CD14-positive monocyte (primary cell): ENCODE measurements at regions not wholly inside any gene's neighbourhood (a gene's known extent, or its start where the extent isn't known, plus 50 kb on each side); places are given as distances from the start of the nearest gene placed in this dataset.

Experiments used
- DNase-seq, 3 donors: peaks; one replicate each; pipeline ENCODE4 v3.0.0-alpha.2; 2011 to 2022
- H2AFZ ChIP-seq: 2 replicates; pipeline ENCODE4 v1.6.0; 2012; ENCODE audit warnings: mild to moderate bottlenecking, low read depth, low read length, inconsistent platforms; ENCODE audit not compliant: insufficient read depth, poor library complexity, severe bottlenecking
- H3K27ac ChIP-seq, 2 donors: 1 replicate in 1 of 2; 2 replicates in 1 of 2; pipeline ENCODE4 v1.5.1; 2012 to 2013; ENCODE audit warnings: low read length in 2 of 2, control low read depth in 1 of 2, inconsistent platforms in 1 of 2, low read depth in 1 of 2, mild to moderate bottlenecking in 1 of 2
- H3K27me3 ChIP-seq, 2 donors: one replicate each; pipeline versions ENCODE4 v1.6.0 to v1.6.1; 2011 to 2013; ENCODE audit warnings: low read length in 2 of 2; ENCODE audit not compliant: control insufficient read depth in 2 of 2, insufficient read depth in 2 of 2
- H3K36me3 ChIP-seq, 2 donors: replicated peaks in 1 of 2; 1 replicate in 1 of 2; 2 replicates in 1 of 2; pipeline versions ENCODE4 v1.5.1 to v1.6.1; 2012 to 2013; ENCODE audit warnings: low read length in 2 of 2, control low read depth in 1 of 2, inconsistent platforms in 1 of 2, mild to moderate bottlenecking in 1 of 2; ENCODE audit not compliant: insufficient read depth in 2 of 2, control insufficient read depth in 1 of 2
- H3K4me1 ChIP-seq, 2 donors: 1 replicate in 1 of 2; 2 replicates in 1 of 2; pipeline versions ENCODE4 v1.5.1 to v1.6.1; 2012 to 2013; ENCODE audit warnings: low read length in 2 of 2, control low read depth in 1 of 2, inconsistent platforms in 1 of 2, mild to moderate bottlenecking in 1 of 2, moderate library complexity in 1 of 2; ENCODE audit not compliant: insufficient read depth in 2 of 2, control insufficient read depth in 1 of 2
- H3K4me2 ChIP-seq: replicated peaks from 2 replicates; pipeline ENCODE3; 2012; ENCODE audit warnings: low read length, moderate library complexity, mild to moderate bottlenecking; ENCODE audit not compliant: poor library complexity, severe bottlenecking; ENCODE audit errors: extremely low read depth
- H3K4me3 ChIP-seq, 3 experiments: fragments of 200-600 bp in 1 of 3; sonication (generic) in 1 of 3; replicated peaks in 1 of 3; 1 replicate in 2 of 3; 2 replicates in 1 of 3; pipeline ENCODE4 v1.5.1; 2011 to 2013; ENCODE audit warnings: low read length in 3 of 3, mild to moderate bottlenecking in 3 of 3, control low read depth in 2 of 3, low read depth in 2 of 3, inconsistent platforms in 1 of 3, moderate library complexity in 1 of 3
- H3K79me2 ChIP-seq: 2 replicates; pipeline ENCODE4 v1.6.0; 2012; ENCODE audit warnings: mild to moderate bottlenecking, control low read depth, inconsistent platforms, low read length, moderate library complexity; ENCODE audit not compliant: insufficient read depth
- H3K9ac ChIP-seq: 2 replicates; pipeline ENCODE4 v1.6.0; 2017; ENCODE audit warnings: low read length, mild to moderate bottlenecking; ENCODE audit not compliant: insufficient read depth, poor library complexity, severe bottlenecking
- H3K9me3 ChIP-seq, 2 donors: replicated peaks in 1 of 2; 1 replicate in 1 of 2; 2 replicates in 1 of 2; pipeline versions ENCODE4 v1.5.1 to v1.6.1; 2012 to 2013; ENCODE audit warnings: low read length in 2 of 2, control low read depth in 1 of 2; ENCODE audit not compliant: control insufficient read depth in 1 of 2, insufficient read depth in 1 of 2
- H4K20me1 ChIP-seq: 2 replicates; pipeline ENCODE4 v1.6.0; 2012; ENCODE audit warnings: mild to moderate bottlenecking, low read length, control low read depth, moderate library complexity; ENCODE audit not compliant: insufficient read depth
- H3K27ac Mint-ChIP-seq, 7 donors: one replicate each; pipeline ENCODE4 v1.8.0; 2020; ENCODE audit warnings: mild to moderate bottlenecking in 7 of 7, mixed read lengths in 7 of 7, moderate library complexity in 6 of 7, inconsistent platforms in 2 of 7
- H3K27me3 Mint-ChIP-seq, 3 donors: one replicate each; pipeline ENCODE4 v1.8.0; 2021 to 2022; ENCODE audit warnings: low read depth in 3 of 3, mild to moderate bottlenecking in 3 of 3, mixed read lengths in 3 of 3, moderate library complexity in 3 of 3, inconsistent platforms in 1 of 3
- H3K36me3 Mint-ChIP-seq, 2 donors: one replicate each; pipeline ENCODE4 v1.8.0; 2020; ENCODE audit warnings: mixed read lengths in 2 of 2, inconsistent platforms in 1 of 2, mild to moderate bottlenecking in 1 of 2
- H3K4me1 Mint-ChIP-seq: one replicate; pipeline ENCODE4 v1.8.0; 2020; ENCODE audit warnings: mild to moderate bottlenecking, mixed read lengths
- H3K4me3 Mint-ChIP-seq, 2 donors: one replicate each; pipeline ENCODE4 v1.8.0; 2020; ENCODE audit warnings: mild to moderate bottlenecking in 2 of 2, mixed read lengths in 2 of 2, moderate library complexity in 1 of 2
- H3K9me3 Mint-ChIP-seq, 7 donors: one replicate each; pipeline ENCODE4 v1.8.0; 2020 to 2022; ENCODE audit warnings: mixed read lengths in 7 of 7, mild to moderate bottlenecking in 6 of 7, moderate library complexity in 6 of 7, inconsistent platforms in 2 of 7
- WGBS: methylation state at CpG from one replicate; pipeline ENCODE4 v1.1.5; 2013; ENCODE audit warnings: missing lambda C conversion rate; ENCODE audit not compliant: insufficient coverage; 5-methylcytosine and 5-hydroxymethylcytosine counted together
- intact Hi-C, 2 donors: fragments of 100-400 bp; cut with micrococcal nuclease; formaldehyde crosslinking; loops; one replicate each; pipeline versions ENCODE4 v1.15.0 to v1.15.1; 2023
- TF ChIP-seq, protein P1 (sequence below): fragments of 200-600 bp; IDR thresholded peaks from one replicate; pipeline ENCODE4 v1.8.0; 2022; ENCODE audit warnings: antibody characterized with exemption, mild to moderate bottlenecking

DNA sequence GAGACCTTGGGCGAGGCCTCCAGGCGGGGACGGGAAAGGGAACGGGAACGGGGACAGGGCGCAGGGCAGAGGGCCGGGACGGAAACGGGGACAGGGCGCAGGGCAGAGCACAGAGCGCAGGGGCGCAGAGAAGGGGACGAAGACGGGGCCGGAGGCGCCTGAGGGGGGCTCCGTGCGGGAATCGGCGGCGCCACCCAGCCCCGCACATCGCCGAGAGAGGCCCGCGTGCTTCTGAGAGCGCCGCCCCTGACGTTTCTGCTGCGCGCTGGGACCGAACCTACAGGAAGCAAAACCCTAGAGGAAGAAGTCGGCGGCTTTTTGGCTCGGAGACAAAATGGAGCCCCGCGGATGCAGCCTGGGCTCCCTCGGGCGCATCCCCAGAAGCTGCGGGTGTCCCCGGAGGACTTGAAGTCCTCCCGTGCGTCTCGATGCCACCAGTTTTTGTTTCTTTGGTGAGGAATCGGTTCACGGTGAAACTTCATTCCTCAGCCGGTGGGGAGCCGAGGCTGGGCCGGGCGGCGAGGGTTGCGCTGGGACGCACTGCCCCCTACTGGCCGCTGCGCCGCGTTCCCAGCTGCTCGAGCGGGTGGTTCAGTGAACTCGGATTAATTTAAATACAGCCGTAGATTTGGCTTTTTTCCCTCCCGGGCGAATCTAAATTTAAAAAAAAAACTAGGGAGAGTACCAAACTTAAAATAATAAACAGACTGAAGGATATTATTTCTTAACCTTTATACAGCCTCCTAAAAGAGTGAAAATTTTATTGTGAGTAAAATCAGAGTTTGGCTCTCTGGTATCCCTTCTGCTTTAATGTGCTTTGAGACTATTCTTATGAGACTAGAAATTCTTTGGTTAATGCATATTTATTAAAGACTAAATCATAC lies 350.0 kb upstream of the ARGLU1 start:
- no peaks in the 10 kb centered on the region for H3K9me3 ChIP-seq
- peak overlapping the region; percentile 91 for H2AFZ ChIP-seq
- Mint-ChIP-seq H3K27ac (peak overlapping the region in 2 of 7 donors; percentile 36 to 46), H3K4me3 (peak overlapping the region; percentile 85 to 89), H3K27me3 (peaks cover 21 to 29% (median 25%) of the 10 kb centered on the region in 3 donors), H3K9me3 (no peaks in the 10 kb centered on the region), H3K4me1 (peaks cover 15% of the 10 kb centered on the region), H3K36me3 (no peaks in the 10 kb centered on the region)
- TF ChIP-seq, protein P1, sequence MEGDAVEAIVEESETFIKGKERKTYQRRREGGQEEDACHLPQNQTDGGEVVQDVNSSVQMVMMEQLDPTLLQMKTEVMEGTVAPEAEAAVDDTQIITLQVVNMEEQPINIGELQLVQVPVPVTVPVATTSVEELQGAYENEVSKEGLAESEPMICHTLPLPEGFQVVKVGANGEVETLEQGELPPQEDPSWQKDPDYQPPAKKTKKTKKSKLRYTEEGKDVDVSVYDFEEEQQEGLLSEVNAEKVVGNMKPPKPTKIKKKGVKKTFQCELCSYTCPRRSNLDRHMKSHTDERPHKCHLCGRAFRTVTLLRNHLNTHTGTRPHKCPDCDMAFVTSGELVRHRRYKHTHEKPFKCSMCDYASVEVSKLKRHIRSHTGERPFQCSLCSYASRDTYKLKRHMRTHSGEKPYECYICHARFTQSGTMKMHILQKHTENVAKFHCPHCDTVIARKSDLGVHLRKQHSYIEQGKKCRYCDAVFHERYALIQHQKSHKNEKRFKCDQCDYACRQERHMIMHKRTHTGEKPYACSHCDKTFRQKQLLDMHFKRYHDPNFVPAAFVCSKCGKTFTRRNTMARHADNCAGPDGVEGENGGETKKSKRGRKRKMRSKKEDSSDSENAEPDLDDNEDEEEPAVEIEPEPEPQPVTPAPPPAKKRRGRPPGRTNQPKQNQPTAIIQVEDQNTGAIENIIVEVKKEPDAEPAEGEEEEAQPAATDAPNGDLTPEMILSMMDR = peak; percentile 92
- H4K20me1 ChIP-seq = no peaks in the 10 kb centered on the region
- peak overlapping the region; percentile 76 for H3K9ac ChIP-seq
- intact Hi-C loops = no loop called here
- no peaks in the 10 kb centered on the region for H3K79me2 ChIP-seq
- H3K27me3 ChIP-seq = peaks cover 0 to 13% of the 10 kb centered on the region in 2 donors
- H3K4me1 ChIP-seq = peaks cover 7 to 10% of the 10 kb centered on the region in 2 donors
- peak; percentile 20 to 35 (median 25) for DNase-seq
- H3K36me3 ChIP-seq = no peaks in the 10 kb centered on the region
- H3K4me3 ChIP-seq = peak overlapping the region; percentile 62 to 88 (median 73)
- peak overlapping the region; percentile 82 for H3K4me2 ChIP-seq
- no peak overlapping the region for H3K27ac ChIP-seq
- WGBS = under 1% methylated on average over 59 of the region's 63 CpGs

DNA sequence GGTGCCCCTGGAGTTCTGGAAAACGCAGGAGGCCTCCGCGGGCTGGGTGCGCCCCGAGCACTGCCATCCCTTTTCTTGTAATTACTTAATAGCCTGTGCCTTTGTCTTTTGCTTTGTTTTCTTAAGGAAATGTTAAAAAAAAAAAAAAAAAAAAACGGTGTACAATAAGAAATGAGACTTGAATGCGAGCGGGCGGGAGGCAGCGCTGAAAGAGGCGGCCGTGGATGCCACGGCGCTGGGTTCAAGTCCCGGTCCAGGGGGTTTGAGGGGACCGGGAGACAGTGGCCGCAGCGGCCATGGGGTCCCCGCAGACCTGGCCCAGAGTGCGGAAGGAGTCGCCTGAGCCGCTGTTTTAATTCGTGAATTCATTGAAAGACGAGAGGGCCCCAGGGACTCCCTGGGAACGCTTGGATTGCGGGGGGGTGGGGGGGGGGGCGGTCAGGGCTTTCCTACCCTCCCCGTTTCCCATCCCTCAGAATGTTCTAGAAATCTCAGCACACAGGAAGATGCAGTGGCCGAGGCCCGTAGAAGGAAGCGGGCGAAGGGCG lies 349.2 kb upstream of the ARGLU1 start:
- no peak for DNase-seq
- H3K79me2 ChIP-seq = no peaks in the 10 kb centered on the region
- intact Hi-C loops = no loop called here
- peaks cover 7 to 10% of the 10 kb centered on the region in 2 donors for H3K4me1 ChIP-seq
- peak overlapping the region; percentile 85 to 89 for H3K4me3 Mint-ChIP-seq
- peak overlapping the region; percentile 76 for H3K9ac ChIP-seq
- H3K36me3 Mint-ChIP-seq = no peaks in the 10 kb centered on the region
- peak overlapping the region; percentile 82 for H3K4me2 ChIP-seq
- H4K20me1 ChIP-seq = no peaks in the 10 kb centered on the region
- H3K9me3 Mint-ChIP-seq = no peaks in the 10 kb centered on the region
- H3K4me1 Mint-ChIP-seq = peaks cover 15% of the 10 kb centered on the region
- no peaks in the 10 kb centered on the region for H3K9me3 ChIP-seq
- H3K27ac Mint-ChIP-seq = no peak overlapping the region
- TF ChIP-seq, protein P1 = no peak
- peak overlapping the region; percentile 62 to 88 (median 73) for H3K4me3 ChIP-seq
- no peaks in the 10 kb centered on the region for H3K36me3 ChIP-seq
- H3K27me3 ChIP-seq = peaks cover 0 to 13% of the 10 kb centered on the region in 2 donors
- peak overlapping the region; percentile 91 for H2AFZ ChIP-seq
- peaks cover 21 to 29% (median 25%) of the 10 kb centered on the region in 3 donors for H3K27me3 Mint-ChIP-seq
- 32% methylated on average over 16 of the region's 33 CpGs for whole genome bisulfite sequencing
- H3K27ac ChIP-seq = no peak overlapping the region
